ENCODE measurements at regions not wholly inside any gene's neighbourhood (a gene's known extent, or its start where the extent isn't known, plus 50 kb on each side); places are given as distances from the start of the nearest gene placed in this dataset.
"Not testable (repeated sequence)": the region's sequence is repeated elsewhere in the genome, so short reads cannot be mapped to it uniquely, and the experiment has no call there.

GRCh38 chr6:2305951-2306350 lies 60.5 kb upstream of the GMDS start:
- no peak for DNase-seq
- no peaks in the 10 kb centered on the region for H3K4me1 ChIP-seq (ENCODE audit: control insufficient read depth, insufficient read depth, low read length, poor library complexity, severe bottlenecking)
- no peak overlapping the region for H3K4me3 ChIP-seq (ENCODE audit: insufficient read depth, low read depth, low read length, poor library complexity, severe bottlenecking)
- H3K27ac ChIP-seq (ENCODE audit: insufficient read depth, low read length, poor library complexity, severe bottlenecking) = no peak overlapping the region
- H3K9me3 ChIP-seq (ENCODE audit: control insufficient read depth, low read length) = no peaks in the 10 kb centered on the region
- no peaks in the 10 kb centered on the region for H3K36me3 ChIP-seq (ENCODE audit: control insufficient read depth, insufficient read depth, low read length)
- no peaks in the 10 kb centered on the region for H3K27me3 ChIP-seq (replicated peaks; ENCODE audit: control insufficient read depth, insufficient read depth, low read length, poor library complexity, severe bottlenecking)

GRCh38 chr6:2302482-2302881 lies 57.1 kb upstream of the GMDS start:
- not testable (repeated sequence) for H3K27ac ChIP-seq (ENCODE audit: insufficient read depth, low read length, poor library complexity, severe bottlenecking); H3K36me3 ChIP-seq (ENCODE audit: control insufficient read depth, insufficient read depth, low read length); H3K27me3 ChIP-seq (replicated peaks; ENCODE audit: control insufficient read depth, insufficient read depth, low read length, poor library complexity, severe bottlenecking); H3K9me3 ChIP-seq (ENCODE audit: control insufficient read depth, low read length); H3K4me1 ChIP-seq (ENCODE audit: control insufficient read depth, insufficient read depth, low read length, poor library complexity, severe bottlenecking); H3K4me3 ChIP-seq (ENCODE audit: insufficient read depth, low read depth, low read length, poor library complexity, severe bottlenecking); DNase-seq

- Histone ChIP-seq H3K27me3 (replicated peaks; ENCODE audit: control insufficient read depth, insufficient read depth, low read length, poor library complexity, severe bottlenecking) (no peaks in the 10 kb centered on the region), H3K4me1 (ENCODE audit: control insufficient read depth, insufficient read depth, low read length, poor library complexity, severe bottlenecking) (no peaks in the 10 kb centered on the region), H3K36me3 (ENCODE audit: control insufficient read depth, insufficient read depth, low read length) (no peaks in the 10 kb centered on the region), H3K27ac (ENCODE audit: insufficient read depth, low read length, poor library complexity, severe bottlenecking) (no peak overlapping the region), H3K4me3 (ENCODE audit: insufficient read depth, low read depth, low read length, poor library complexity, severe bottlenecking) (no peak overlapping the region), H3K9me3 (ENCODE audit: control insufficient read depth, low read length) (peaks cover 7% of the 10 kb centered on the region)
- no peak for DNase-seq
Measured at GRCh38 chr6:2296781-2297180, 51.4 kb upstream of the GMDS start.

All from effector memory CD4-positive, alpha-beta T cell (primary cell).